ENCODE measurements at regions not wholly inside any gene's neighbourhood (a gene's known extent, or its start where the extent isn't known, plus 50 kb on each side); places are given as distances from the start of the nearest gene placed in this dataset.
A peak's percentile ranks its signal among the peaks of the same experiment; 100 is the strongest.

DNA sequence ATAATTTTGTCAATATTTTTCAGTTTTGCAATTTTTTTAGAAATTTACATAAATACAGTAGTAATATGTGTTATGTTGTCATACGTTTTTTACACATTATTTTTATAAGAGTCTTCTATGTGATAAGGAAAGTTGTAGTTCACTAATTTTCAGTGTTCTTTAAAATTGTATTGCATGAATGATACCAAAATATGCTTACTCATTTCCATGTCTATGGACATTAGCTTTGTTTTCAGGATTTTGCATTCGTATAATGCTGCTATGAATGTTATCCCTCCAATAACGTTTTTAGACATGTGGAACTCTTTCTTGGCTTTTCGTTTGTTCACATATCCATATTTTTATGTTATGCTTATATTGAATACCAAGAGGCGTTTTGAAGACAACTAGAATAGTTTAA, 260.0 kb downstream of the ARL4A start:
- no peak for DNase-seq

DNA sequence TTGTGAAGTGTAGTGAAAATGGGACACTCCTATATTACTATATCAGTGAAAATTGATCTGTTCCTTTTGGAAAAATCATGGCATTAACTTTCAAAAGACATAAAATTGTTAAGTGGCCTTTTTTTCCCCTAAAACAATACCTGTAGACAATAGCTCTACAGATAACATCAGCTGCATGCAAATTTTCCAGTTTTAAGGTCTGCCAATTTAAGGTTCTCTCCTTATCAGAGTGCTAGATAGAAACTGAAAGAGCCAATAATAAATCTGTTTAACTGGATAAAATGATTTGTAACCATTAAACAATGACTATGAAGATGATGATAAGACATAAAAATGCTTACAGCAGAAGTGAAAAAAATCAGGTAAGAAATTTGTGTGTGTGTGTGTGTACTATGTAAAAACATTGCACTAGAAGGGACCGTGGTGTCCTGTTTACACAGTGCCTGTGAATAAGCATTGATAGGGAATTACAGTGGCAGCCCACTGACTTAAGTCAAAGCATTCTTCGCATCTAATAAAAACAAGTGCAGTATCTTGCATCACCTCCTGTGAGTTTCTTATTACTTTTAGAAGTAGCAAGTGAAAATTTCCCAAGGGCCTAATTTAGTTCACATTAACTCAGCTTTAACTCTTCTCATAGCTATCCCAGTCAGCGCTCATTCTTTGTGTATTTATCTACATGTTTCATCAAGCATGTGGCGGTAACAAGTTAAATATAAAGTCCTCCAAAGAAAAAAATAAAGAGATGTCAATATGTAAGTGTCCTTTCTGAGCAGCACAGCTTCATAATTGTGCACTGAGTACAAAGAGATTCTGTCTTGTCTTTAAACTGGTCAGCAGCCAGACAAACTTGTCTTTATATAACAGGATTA, 261.9 kb downstream of the ARL4A start:
- peak; percentile 37 for DNase-seq

DNA sequence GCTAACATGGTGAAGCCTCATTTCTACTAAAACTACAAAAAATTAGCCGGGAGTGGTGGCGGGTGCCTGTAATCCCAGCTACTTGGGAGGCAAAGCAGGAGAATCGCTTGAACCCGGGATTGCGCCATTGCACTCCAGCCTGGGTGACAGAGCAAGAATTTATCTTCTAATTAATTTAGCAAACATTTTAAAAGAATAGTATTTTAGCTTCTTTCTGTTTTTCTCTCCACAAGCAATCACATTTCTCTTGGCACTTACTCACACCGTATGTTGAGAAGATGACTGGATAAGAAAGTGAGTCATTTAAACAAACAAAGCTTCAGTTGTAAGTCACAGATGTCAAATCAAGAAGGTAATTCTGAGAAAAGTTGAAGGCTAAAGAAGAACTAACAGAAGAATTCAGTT, 264.0 kb downstream of the ARL4A start:
- peak; percentile 87 for DNase-seq

DNA sequence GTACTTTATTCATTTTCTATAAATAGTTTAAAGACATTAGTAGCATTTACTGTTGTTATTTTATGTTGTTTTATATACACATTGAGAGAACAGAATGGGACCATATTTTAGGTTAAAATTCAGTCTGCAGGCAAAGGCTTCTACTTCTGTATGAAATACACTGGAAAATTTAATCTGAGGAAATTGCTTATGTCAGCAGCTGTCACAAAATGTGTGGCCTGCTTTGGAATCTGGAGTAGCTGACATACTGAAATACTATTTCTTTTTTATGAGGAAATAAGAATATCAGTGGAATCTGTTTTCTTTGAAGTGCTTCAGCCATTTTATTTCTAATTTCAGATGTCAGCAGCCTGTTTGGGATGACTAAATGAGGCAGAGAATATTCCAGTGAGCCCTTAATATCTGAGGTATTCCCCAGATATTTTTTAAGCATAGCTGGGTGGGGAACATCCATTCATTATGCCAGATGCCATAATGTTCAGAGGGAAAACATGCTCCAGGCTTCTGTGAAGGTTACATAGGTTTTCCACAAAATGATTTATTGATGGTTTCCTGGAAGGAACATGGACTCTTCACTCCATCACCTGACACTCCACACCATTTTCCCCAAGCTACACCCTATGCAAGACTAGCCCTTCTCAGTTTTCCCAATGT, 267.1 kb downstream of the ARL4A start:
- DNase-seq = no peak

DNA sequence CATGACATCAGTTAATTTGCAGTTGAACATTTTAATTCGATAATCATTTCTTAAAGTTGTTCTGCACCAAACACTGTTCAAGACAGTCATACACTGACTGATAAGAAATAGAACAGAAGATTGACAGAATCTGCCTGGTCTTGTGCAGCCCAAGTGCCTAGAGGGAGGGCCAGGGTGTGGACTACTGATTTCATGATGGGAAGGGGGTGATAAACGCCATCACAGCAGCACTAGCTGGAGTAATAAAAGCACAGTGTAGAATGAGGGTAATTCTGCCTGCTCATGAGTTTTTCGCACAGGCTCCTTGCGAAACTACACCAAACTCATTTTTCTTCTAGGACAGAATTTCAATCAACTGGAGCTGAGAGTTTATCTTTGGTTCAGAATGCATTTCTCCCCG, 270.1 kb downstream of the ARL4A start:
- no peak for DNase-seq

DNA sequence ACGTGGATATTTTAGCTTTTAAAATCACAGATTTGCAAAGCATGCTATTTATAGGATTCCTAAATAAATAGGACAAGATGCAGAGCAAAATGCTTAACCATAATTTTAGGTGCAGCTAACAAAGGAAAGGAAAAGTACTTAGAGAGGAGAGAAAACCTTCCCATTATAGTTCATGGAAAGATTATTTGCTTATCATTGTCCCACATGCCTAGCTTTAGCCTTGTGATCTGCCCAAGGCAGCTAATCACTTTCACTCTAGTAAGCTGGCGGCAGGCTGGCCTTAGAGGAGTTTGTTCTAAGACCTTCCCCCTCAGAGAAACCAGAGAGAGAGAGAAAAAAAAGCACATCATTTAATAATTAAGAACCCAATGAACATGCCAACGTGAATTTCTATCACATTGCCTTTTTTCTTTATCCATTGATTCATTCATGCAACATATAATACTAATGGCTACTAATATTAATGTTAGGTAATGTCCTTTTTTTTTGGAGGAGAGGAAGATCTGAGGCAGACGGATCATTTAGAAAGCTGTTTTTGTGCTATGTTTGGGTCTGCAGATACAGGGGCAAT, 274.6 kb downstream of the ARL4A start:
- DNase-seq = no peak

DNA sequence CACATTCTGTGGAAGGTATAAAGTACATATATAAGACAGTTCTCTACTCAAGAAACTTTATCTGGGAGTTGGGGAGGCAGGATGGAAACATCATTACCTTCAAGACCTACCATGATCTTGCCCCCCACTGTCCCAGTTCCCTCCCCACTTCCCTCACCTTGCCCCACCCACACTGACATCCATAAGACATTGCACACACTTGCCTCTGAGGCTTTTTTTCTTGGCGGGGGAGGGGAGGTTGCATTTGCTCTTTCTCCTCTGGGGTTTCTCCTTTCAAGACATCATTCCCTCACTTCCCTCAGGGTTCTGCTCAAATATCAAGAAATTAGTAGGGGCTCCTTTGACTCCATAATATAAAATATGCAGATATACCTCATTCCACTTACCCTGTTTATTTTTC, 276.0 kb downstream of the ARL4A start:
- no peak for DNase-seq

DNA sequence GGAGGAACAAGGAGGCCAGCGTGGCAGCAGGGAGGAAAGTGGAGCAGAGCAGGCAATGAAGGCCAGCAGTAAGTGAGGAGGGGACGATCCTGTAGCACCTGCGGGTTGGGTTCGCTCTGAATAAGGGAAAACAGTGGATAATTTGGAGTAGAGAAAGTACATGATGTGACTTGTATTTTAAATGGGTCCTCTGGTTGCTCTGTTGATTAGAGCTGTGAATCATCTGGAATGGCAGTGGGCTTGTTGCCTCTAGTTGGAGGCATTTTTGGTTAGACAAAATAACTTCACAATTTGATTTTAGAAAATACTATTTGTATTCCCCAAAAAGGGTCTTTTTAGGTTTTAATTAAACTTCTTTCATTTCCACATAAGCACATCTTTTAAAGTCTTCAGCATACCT, 277.4 kb downstream of the ARL4A start:
- DNase-seq = no peak

DNA sequence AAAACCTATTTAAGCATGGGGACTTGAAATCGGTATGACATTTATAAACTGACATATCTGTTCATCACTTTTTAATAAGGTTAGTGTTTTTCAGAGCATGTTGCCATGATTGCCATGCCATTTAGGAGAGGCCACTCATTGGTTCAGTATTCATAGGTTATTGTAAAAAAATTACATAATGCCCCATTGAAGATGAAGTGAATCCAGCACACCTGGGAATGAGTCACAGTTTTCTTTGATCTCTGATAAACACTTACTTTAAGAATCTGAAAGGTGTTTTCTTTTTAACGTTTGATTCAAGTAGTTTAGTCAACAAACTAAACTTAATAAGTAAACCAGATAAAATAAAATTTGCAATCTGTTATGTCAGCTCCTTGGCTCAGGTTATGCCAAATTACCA, 278.3 kb downstream of the ARL4A start:
- no peak for DNase-seq

DNA sequence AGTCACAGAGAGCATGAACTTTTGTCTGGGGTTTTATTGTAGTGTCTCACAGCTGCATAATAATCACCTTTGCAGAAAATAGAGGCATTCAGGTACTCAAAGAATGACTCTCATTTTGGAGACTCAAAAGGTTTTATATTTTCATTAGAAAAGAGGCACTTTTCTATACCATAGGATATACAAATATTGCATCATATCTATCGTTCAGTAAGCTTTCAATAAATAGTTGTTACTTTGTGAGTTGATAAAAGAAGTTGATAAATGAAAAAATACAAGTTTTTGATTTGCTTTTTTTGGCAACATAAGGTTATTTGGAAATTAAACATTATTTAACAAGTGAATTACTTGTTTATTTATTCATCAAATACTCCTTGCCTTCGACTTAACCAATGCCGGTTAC, 279.9 kb downstream of the ARL4A start:
- no peak for DNase-seq

DNA sequence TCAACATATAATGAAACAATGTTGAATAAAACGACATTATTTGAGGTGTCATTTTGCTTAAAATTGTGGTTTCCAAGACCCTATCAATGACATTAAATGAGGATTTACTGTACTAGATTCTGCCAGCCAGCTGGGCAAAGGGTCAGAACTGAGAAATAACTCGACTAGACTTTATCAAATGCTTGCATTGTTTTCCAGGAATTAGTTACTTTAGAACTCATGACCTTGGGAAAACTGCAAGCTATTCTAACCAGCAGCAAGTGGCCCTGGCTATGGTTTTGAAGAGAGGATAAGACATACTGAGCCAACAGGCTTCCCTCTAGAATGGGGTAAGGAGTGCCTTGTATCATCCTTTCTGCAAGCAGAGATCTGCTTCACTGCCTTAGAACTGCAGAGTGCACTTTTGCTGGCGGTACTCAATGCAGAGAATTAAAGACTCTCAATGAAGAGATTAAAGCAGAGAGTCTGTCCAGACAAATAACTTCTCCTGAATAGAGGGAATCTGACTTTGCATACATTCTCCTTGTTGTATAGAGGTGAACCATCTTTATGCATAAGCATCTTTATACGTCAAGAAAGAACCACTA, 281.5 kb downstream of the ARL4A start:
- DNase-seq = no peak

DNA sequence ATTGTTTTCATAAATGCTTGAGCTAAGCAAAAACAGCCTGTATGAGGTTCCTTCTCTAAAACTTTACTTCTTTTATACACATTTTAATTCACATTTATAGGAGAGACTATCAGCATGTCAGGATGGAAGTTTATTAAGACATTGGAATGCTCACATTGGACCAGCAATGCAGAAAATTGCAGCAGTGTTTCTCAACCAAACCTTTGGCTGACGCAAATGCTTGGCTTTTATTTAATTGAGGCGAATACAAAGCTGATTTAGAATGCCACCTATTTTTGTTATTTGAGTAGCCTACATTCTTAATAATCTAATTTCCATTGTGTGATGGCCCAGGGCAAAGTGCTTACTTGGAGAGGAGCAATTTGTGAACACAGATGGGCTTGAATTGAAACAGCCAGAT, 283.2 kb downstream of the ARL4A start:
- no peak for DNase-seq

DNA sequence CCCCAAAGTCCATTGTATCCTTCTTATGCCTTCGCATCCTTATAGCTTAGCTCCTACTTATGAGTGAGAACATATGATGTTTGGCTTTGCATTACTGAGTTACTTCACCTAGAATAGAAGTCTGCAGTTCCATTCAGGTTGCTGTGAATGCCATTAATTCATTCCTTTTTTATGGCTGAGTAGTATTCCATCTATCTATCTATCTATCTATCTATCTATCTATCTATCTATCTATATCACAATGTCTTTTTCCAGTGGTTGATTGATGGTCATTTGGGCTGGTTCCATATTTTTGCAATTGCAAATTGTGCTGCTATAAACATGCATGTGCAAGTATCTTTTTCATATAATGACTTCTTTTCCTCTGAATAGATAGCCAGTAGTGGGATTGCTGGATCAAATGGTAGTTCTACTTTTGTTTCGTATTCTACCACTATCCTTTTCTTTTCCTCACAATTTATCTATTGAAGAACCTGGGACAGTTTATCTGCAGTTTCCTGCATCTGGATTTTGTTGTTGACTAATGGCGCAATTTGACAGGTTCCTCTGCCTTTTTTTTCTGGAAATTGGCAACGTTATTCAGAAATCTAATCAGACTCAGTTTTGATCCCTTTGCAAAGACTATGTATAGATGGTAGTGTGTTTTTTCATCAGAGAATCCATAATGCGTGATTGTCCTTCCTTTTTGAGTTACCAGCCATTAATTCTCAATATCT, 287.2 kb downstream of the ARL4A start:
- DNase-seq = no peak

DNA sequence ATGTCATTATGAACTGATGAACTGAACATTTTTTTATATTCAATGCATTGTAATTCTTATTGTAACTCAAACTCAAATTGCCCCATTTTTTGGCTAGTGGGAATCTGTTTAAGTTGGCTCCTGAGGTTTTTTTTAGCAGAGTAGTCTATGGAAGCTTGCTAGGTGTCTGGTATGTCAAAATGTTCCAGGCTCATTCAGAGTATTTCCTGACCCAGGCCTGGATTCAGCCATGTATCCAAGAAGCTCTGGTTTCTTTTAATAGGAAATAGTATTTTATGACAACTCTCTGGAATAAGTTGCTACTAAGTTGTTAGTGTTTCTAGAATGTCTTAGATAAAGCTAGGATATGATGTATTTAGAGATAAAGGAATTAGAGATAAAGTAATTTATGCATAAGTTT, 288.0 kb downstream of the ARL4A start:
- DNase-seq = no peak

DNA sequence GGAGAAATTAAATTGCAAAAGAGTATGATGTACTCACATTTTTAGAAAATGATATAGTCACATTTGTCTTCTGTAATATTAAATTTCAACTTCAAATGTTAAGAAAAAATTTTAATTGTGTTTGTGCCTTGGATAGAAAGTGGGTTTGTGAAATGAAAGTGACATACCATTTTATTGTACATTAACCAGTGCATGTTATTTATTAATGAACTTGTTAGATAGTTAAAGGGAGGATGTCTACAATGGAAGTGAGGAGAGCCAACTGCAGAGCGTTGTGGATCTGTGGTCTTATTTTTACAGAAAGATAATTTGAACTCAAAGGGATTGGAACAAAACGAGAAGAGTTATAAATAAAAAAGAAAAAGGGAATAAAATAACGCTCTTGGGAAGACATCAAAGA, 291.7 kb downstream of the ARL4A start:
- DNase-seq = no peak

DNA sequence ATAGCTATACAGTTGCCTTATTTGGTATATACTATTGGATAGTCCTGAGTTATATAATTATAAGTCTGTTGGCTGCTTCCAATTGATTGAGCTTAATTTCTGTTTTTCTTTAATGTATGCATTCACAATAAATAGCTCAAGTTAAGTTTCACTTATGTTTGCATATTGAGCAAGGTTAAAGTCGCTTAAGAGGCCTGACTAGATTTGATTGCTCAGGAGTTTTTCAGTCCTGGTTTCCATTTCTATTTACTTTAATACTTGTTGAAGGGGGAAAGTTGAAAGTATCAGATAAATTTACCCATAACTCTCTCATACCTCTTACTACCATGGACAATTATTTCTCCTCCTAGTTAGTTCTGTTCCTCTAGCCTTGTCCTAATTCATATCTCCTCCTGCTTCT, 294.7 kb downstream of the ARL4A start:
- no peak for DNase-seq

DNA sequence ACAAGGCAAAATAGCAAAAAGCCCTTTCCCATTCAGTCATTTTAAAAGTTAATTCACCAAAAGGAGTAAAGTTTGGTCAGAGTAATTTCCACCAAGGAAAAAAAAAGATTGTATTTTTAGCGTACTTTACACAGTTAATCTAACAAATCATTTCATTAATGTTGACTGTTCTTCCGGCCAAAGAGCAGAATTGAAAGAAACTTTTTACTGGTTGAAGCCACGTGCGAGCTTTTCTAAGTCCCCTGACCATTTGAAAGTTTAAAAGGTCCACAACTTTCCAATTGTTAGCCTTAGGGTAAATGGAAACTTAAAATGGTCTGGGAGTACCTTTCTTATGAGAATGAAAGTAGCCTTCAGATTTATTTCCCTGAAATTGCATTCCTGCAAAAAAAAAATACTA, 296.7 kb downstream of the ARL4A start:
- DNase-seq = no peak

DNA sequence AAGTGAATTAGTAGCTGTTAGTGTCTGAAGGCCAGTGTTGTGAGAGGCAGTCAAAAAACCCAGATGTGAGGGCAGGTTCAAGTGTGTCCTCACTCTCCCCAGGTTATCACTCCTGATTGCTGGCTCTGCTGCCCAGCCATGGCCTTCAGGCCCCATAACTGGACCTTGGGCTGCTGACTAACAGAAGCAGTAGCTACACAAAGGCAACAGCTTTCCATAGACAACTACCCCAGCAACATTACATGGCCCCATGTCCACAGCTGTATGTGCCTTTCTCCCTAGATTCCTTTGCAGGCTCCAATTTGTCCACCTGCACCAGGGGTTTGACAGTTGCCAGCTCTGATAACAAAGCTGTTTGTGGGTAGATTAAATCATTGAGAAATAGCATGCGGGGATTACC, 297.8 kb downstream of the ARL4A start:
- no peak for DNase-seq

DNA sequence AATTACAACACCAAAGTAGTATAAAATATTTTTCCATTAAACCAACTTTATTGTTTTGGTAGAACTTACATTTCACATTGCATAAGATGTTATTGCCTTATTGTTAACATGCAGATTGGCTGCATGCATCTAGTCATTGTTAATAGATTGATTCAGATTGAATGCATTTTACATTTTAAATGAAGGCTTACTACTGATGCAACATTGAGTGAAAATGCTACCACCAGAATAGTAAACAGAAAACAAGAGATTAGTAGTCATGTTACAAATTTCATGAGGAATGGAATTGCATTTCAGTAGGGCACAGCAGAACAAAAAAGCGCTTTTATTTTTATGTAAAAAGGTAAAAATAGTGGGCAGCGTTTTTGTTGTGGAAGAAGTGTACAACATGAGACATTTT, 298.3 kb downstream of the ARL4A start:
- DNase-seq = no peak

DNA sequence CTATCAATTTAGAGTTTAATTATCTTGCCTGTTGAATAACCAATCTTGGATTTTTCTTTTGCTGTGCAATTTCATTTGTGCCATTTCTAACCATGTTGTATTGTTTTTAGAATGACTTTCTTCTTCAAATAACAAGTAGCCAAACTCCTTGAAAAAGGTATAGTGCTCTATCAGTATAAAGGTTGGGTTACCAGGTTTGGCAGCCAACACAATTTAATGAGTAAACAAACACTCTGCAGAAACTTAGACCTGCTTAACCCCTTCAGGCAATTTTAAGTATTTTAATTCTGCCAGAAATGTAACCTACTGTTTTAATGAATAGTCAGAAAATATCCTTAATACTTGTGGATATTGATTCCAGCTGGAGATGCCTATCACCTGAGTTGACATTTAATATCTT, 299.8 kb downstream of the ARL4A start:
- no peak for DNase-seq

DNA sequence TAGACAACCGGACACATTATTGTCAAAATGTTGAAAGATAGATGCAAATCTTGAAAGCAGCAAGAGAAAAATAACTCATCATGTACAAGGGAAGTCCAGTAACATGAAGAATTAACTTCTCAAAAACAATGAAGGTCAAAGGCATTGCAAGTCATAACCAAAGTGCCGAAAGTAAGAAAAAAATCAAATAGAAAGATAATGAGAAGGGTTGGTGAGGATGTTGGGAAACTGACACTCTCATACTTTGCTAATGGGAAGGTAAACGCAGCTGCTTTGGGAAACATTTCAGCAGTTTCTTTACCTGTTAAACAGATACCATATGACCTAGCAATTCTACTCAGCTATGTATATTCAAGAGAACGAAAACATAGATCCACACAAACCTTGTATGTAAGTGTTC, 303.0 kb downstream of the ARL4A start:
- DNase-seq = no peak

DNA sequence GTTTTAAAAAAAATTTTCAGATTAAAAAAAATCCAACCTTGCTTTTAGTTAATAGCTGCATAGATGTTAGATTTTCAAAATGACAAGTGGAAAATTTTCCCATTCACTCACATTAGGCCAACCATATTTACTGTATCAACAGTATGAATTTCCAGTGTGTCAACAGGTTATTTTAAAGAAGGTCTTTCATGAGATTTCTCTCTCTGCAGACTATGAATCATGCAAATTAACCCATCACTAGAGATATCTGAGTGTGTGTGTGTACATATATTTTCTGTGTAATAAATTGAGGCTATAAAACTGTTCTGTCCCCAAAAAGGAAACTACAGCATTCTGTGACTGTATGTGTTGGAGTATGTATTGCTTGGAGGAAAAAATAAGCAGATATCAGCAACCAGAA, 305.6 kb downstream of the ARL4A start:
- no peak for DNase-seq

DNA sequence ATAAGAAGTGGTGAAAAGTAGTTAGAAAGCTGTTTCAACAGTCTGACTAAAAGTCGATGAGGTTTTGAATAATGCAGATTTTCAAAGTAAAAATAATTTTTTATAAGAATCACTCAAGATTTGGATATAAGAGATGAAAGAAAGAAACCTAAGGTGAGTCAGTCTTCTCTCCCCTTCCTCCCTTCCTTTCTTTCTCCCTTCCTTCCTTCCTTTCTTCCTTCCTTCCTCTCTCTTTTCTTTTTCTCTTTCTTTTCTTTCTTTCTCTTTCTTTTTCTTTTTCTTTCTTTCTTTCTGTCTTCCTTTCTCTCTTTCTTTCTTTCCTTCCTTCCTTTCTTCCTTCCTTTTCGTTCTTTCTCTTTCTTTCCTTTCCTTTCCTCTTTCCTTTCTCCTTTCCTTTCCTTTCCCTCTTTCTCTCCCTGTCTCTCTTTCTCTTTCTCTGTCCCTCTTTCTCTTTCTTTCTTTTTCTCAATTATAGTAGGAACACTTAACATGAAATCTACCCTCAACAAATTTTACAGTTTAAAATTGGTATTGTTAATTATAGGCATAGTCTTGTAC, 308.6 kb downstream of the ARL4A start:
- DNase-seq = no peak

Measured in fibroblast of skin of back (primary cell).